ENCODE measurements at regions not wholly inside any gene's neighbourhood (a gene's known extent, or its start where the extent isn't known, plus 50 kb on each side); places are given as distances from the start of the nearest gene placed in this dataset.

GRCh38 chr9:82560036-82560435 is 502.9 kb downstream of the RASEF start:
- POLR2A ChIA-PET (ENCODE audit: low non-redundant PET) = no interaction called here
- CTCF ChIA-PET = interaction anchor here (0.6 kb wide), 1 partner anchor 533 kb away, joined by 3 read pairs; no protein-coding TSS in a partner anchor
- no peak overlapping the region for H3K27ac ChIP-seq
- TF ChIP-seq, protein P1, sequence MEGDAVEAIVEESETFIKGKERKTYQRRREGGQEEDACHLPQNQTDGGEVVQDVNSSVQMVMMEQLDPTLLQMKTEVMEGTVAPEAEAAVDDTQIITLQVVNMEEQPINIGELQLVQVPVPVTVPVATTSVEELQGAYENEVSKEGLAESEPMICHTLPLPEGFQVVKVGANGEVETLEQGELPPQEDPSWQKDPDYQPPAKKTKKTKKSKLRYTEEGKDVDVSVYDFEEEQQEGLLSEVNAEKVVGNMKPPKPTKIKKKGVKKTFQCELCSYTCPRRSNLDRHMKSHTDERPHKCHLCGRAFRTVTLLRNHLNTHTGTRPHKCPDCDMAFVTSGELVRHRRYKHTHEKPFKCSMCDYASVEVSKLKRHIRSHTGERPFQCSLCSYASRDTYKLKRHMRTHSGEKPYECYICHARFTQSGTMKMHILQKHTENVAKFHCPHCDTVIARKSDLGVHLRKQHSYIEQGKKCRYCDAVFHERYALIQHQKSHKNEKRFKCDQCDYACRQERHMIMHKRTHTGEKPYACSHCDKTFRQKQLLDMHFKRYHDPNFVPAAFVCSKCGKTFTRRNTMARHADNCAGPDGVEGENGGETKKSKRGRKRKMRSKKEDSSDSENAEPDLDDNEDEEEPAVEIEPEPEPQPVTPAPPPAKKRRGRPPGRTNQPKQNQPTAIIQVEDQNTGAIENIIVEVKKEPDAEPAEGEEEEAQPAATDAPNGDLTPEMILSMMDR (conservative IDR thresholded peaks at IDR 0.05; ENCODE audit: low read depth) = no peak
- DNase-seq (ENCODE audit: low spot score) = no peak

DNA sequence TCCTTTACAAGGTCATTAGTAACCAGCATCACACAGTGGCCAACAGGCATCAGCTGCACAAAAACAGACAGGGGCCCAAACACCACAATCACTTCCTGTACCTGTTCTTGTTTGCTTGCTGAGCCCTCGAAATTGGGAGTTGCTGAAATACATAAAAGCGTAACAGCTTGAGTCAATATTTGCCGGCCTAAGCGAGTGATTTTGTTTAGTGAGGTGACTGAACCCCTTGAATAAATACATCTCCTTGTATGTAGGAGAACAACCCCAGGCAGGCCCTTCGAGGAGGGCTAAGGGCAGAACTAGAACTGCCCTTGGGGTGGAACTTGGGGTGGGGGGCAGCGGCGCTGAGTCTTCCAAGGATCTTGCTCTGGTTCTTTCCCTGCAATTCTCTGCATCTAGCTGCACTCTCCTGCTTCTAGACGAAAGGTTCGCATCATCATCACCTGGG is 502.5 kb downstream of the RASEF start:
- TF ChIP-seq, protein P1 (conservative IDR thresholded peaks at IDR 0.05; ENCODE audit: low read depth) = no peak
- CTCF ChIA-PET = interaction anchor here (0.6 to 0.7 kb wide), 2 partner anchors 534 to 674 kb away, joined by 3 to 4 read pairs; no protein-coding TSS in a partner anchor
- no peak overlapping the region for H3K27ac ChIP-seq
- no peak for DNase-seq (ENCODE audit: low spot score)
- POLR2A ChIA-PET (ENCODE audit: low non-redundant PET) = no interaction called here

- TF ChIP-seq, protein P1 (conservative IDR thresholded peaks at IDR 0.05; ENCODE audit: low read depth) = no peak
- DNase-seq (ENCODE audit: low spot score) = no peak
- no peak overlapping the region for H3K27ac ChIP-seq
- POLR2A ChIA-PET (ENCODE audit: low non-redundant PET) = no interaction called here
- CTCF ChIA-PET = interaction anchor here (0.6 kb wide), 1 partner anchor 1764 kb away, joined by 3 read pairs; no protein-coding TSS in a partner anchor
These were observed 499.8 kb downstream of the RASEF start for GRCh38 chr9:82563094-82563493.

DNA sequence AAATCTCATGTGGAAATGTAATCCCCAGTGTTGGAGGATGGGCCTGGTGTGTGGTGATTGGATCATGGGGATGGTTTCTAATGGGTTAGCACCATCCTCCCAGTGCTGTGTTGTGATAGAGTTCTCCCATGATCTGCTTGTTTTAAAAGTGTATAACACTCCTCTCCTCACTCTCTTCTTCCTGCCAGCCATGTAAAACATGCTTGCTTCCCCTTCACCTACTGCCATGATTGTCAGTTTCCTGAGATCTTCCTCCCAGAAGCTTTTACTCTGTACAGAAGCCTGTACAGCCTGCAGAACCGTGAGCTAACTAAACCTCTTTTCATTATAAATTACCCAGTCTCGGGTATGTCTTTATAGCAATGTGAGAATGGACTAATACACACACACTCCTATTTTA is 499.1 kb downstream of the RASEF start:
- ChIA-PET CTCF (interaction anchor here (0.7 kb wide), 1 partner anchor 36 kb away, joined by 4 read pairs; no protein-coding TSS in a partner anchor), POLR2A (ENCODE audit: low non-redundant PET) (no interaction called here)
- TF ChIP-seq, protein P1 (conservative IDR thresholded peaks at IDR 0.05; ENCODE audit: low read depth) = no peak
- H3K27ac ChIP-seq = no peak overlapping the region
- DNase-seq (ENCODE audit: low spot score) = no peak

DNA sequence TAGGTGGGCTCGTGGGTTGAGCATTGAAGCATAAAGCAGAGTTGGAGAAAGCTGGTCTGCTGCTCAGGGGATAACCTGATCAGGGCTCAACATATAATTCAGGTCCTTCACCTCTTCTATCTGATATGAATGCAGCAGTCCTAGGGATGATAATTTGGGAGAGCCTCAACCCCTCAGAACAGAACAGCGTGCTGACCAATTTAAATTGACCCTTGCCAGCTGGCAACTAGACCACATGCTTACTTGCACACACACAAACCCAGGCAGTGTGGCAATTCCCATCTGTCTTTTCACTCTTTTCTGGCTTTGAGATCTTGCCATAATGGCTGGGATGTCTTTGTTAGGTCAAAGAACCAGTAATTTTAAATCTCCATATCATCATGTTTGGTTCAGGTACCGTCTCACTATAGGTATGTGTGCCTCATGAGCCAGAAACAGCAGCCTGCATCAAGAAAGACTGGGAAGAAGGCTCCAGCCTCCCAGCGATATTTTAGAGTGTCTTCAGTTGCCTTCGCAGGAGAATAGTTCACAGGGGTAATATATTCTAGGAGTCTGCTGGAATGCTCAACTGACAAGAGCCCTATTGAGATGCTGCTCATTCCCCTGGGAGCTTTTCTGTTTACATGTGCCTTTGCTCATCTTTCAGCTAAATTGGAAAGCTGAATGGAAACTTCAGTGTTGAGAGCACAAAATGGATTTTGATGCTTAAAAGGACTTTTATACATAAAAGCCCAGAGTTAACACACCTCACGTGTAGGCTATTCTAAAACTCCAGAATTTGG is 497.6 kb downstream of the RASEF start:
- CTCF ChIA-PET = no interaction called here
- TF ChIP-seq, protein P1 (conservative IDR thresholded peaks at IDR 0.05; ENCODE audit: low read depth) = no peak
- no peak overlapping the region for H3K27ac ChIP-seq
- POLR2A ChIA-PET (ENCODE audit: low non-redundant PET) = no interaction called here
- no peak for DNase-seq (ENCODE audit: low spot score)

DNA sequence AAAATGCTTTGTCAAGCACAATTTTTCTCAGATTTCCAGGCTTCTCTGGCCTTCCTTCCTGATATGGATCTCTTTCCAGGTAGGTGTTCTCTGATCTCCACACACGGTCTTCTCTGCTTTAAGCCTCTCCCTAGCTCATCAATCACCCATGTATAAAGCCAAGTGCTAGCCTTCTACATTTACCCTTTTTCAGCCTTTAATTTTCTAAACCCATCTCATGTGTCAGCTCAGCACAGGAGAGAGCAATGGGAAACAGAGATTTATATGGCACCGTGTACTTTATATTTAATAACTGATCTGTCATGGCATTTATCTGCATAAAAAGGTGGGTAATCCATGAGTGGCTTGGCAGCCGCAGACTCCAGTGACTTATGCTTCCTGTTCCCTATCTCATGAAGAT is 495.0 kb downstream of the RASEF start:
- no peak for DNase-seq (ENCODE audit: low spot score)
- POLR2A ChIA-PET (ENCODE audit: low non-redundant PET) = no interaction called here
- CTCF ChIA-PET = interaction anchor here (0.9 kb wide), 1 partner anchor 10 kb away, joined by 4 read pairs; no protein-coding TSS in a partner anchor
- no peak overlapping the region for H3K27ac ChIP-seq
- TF ChIP-seq, protein P1 (conservative IDR thresholded peaks at IDR 0.05; ENCODE audit: low read depth) = no peak

Data from RWPE1 (cell line).